GM12878 (cell line): ENCODE measurements at regions not wholly inside any gene's neighbourhood (a gene's known extent, or its start where the extent isn't known, plus 50 kb on each side); places are given as distances from the start of the nearest gene placed in this dataset.

Experiments used
- ETV6 ChIP-seq, 2 experiments: fragments of 450-650 bp in 1 of 2; IDR thresholded peaks in 1 of 2; conservative IDR thresholded peaks in 1 of 2; 2 replicates each; pipeline ENCODE4 v1.6.1; 2014; ENCODE audit warnings: antibody characterized with exemption in 1 of 2, borderline replicate concordance in 1 of 2, low read depth in 1 of 2, mild to moderate bottlenecking in 1 of 2, moderate library complexity in 1 of 2
- NR2C2 ChIP-seq: IDR thresholded peaks from 2 replicates; pipeline ENCODE4 v1.6.1; 2011; ENCODE audit warnings: borderline replicate concordance, low read depth; ENCODE audit not compliant: control insufficient read depth, insufficient read length
- PAX5 ChIP-seq: IDR thresholded peaks from 2 replicates; pipeline ENCODE4 v1.6.1; 2011; ENCODE audit warnings: low read depth, low read length, borderline replicate concordance
- REST ChIP-seq: IDR thresholded peaks from 2 replicates; pipeline ENCODE4 v1.6.1; 2012; ENCODE audit warnings: mild to moderate bottlenecking, low read depth, low read length
- TCF12 ChIP-seq: IDR thresholded peaks from 2 replicates; pipeline ENCODE4 v1.6.1; 2011; ENCODE audit warnings: low read depth, mild to moderate bottlenecking, low read length
- ZNF207 ChIP-seq: fragments of 450-650 bp; IDR thresholded peaks from 2 replicates; pipeline ENCODE4 v1.6.1; 2014; ENCODE audit warnings: antibody characterized with exemption, mild to moderate bottlenecking, borderline replicate concordance
- ZSCAN29 ChIP-seq: fragments of 450-650 bp; IDR thresholded peaks from 2 replicates; pipeline ENCODE4 v1.6.1; 2017; ENCODE audit warnings: mild to moderate bottlenecking, moderate library complexity
- TF ChIP-seq, protein P1 (sequence below): IDR thresholded peaks from 2 replicates; pipeline ENCODE4 v1.6.1; 2011; ENCODE audit warnings: low read depth, low read length, improper control_type of control experiment, borderline replicate concordance

DNA sequence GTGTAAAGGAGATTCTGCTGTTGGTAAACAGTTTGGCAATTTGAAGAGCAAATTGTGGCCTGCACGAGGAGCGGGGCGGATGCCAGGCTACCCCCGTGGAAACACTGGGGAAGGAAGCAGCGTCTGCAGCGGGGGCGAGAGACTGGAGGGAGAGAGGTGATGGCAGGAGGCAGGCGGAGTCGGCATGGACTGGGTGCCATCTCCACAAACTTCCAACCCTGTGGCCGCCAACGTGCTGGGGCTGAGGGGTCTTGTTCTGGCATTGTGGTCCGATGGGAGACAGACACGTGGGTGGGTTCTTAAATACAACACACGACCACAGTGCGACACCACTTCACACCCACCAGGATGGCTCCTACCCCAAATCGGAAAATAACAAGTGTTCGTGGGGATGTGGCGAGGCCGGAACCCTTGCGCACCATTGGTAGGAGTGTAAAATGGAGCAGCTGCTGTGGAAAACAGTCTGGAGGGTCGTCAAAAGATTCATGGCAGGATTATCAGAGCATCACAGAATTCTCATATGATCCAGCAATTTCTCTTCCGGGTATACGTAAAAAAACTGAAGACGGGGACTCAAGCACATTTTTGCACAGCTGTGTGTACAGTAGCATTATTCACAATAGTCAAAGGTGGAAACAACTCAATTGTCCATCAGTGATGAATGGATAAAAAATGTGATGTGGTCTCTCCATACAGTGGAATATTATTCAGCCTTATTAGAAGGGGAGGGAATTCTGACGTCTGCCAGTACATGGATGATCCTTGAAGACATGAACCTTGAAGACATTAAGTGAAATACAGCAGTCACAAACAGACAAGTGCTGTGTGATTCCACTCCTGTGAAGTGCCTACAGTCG lies 82.4 kb upstream of the HPCAL1 start:
- no peak for TF ChIP-seq ZNF207
- no peak for TF ChIP-seq TCF12
- TF ChIP-seq PAX5: no peak
- TF ChIP-seq ETV6 (conservative IDR thresholded peaks at IDR 0.05 in 1 of 2, IDR thresholded peaks at IDR 0.05 in 1 of 2; ENCODE audit: borderline replicate concordance in 1 of 2, low read depth in 1 of 2): no peak
- TF ChIP-seq NR2C2: no peak
- TF ChIP-seq ZSCAN29: no peak
- TF ChIP-seq, protein P1, sequence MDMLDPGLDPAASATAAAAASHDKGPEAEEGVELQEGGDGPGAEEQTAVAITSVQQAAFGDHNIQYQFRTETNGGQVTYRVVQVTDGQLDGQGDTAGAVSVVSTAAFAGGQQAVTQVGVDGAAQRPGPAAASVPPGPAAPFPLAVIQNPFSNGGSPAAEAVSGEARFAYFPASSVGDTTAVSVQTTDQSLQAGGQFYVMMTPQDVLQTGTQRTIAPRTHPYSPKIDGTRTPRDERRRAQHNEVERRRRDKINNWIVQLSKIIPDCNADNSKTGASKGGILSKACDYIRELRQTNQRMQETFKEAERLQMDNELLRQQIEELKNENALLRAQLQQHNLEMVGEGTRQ: no peak
- no peak for TF ChIP-seq REST
